Astrocyte (in vitro differentiated cells and primary cell): ENCODE measurements at regions not wholly inside any gene's neighbourhood (a gene's known extent, or its start where the extent isn't known, plus 50 kb on each side); places are given as distances from the start of the nearest gene placed in this dataset.

Source experiments
- DNase-seq: peaks from one replicate; pipeline ENCODE4 v3.0.0-alpha.2; 2010; ENCODE audit warnings: low read depth
- FAIRE-seq: peaks from 2 replicates; lab custom pipeline; 2011; peaks lifted over from hg19 to GRCh38; lab: Jason Lieb, UNC
- H2AFZ ChIP-seq: 2 replicates; pipeline ENCODE4 v1.6.0; 2012; ENCODE audit warnings: low read depth, low read length, inconsistent platforms
- H3K27ac ChIP-seq: 2 replicates; pipeline ENCODE4 v1.5.1; 2011; ENCODE audit warnings: low read depth, low read length, inconsistent platforms
- H3K27me3 ChIP-seq: 2 replicates; pipeline ENCODE4 v1.6.0; 2011; ENCODE audit warnings: low read length, inconsistent platforms; ENCODE audit not compliant: insufficient read depth
- H3K36me3 ChIP-seq: 2 replicates; pipeline ENCODE4 v1.5.1; 2011; ENCODE audit warnings: low read length, inconsistent platforms; ENCODE audit not compliant: insufficient read depth
- H3K4me1 ChIP-seq: 2 replicates; pipeline ENCODE4 v1.5.1; 2011; ENCODE audit warnings: low read length, inconsistent platforms; ENCODE audit not compliant: insufficient read depth
- H3K4me2 ChIP-seq: 2 replicates; pipeline ENCODE4 v1.6.0; 2012; ENCODE audit warnings: low read length, inconsistent platforms
- H3K4me3 ChIP-seq: 2 replicates; pipeline ENCODE4 v1.5.1; 2011; ENCODE audit warnings: low read depth, mild to moderate bottlenecking, low read length, inconsistent platforms; ENCODE audit not compliant: insufficient read depth
- H3K79me2 ChIP-seq: 2 replicates; pipeline ENCODE4 v1.6.0; 2012; ENCODE audit warnings: mild to moderate bottlenecking, low read length, inconsistent platforms; ENCODE audit not compliant: insufficient read depth
- H3K9ac ChIP-seq: 2 replicates; pipeline ENCODE4 v1.6.0; 2012; ENCODE audit warnings: mild to moderate bottlenecking, low read length, inconsistent platforms
- H3K9me3 ChIP-seq: 2 replicates; pipeline ENCODE4 v1.5.1; 2012; ENCODE audit warnings: low read depth, mild to moderate bottlenecking, low read length, inconsistent platforms; ENCODE audit not compliant: insufficient read depth
- H4K20me1 ChIP-seq: 2 replicates; pipeline ENCODE4 v1.6.0; 2012; ENCODE audit warnings: low read length, inconsistent platforms; ENCODE audit not compliant: insufficient read depth
- H3K27ac Mint-ChIP-seq: one replicate; pipeline ENCODE4 v1.8.0; 2021; ENCODE audit warnings: mild to moderate bottlenecking, mixed read lengths; ENCODE audit not compliant: unreplicated experiment
- H3K27me3 Mint-ChIP-seq: one replicate; pipeline ENCODE4 v1.8.0; 2021; ENCODE audit warnings: low read depth, mixed read lengths; ENCODE audit not compliant: unreplicated experiment
- H3K36me3 Mint-ChIP-seq: one replicate; pipeline ENCODE4 v1.8.0; 2021; ENCODE audit warnings: low read depth, mixed read lengths; ENCODE audit not compliant: unreplicated experiment
- H3K4me1 Mint-ChIP-seq: one replicate; pipeline ENCODE4 v1.8.0; 2021; ENCODE audit warnings: low read depth, mixed read lengths; ENCODE audit not compliant: unreplicated experiment
- H3K4me3 Mint-ChIP-seq: one replicate; pipeline ENCODE4 v1.8.0; 2021; ENCODE audit warnings: mild to moderate bottlenecking, moderate library complexity, mixed read lengths; ENCODE audit not compliant: unreplicated experiment
- H3K9me3 Mint-ChIP-seq: one replicate; pipeline ENCODE4 v1.8.0; 2021; ENCODE audit warnings: mild to moderate bottlenecking, mixed read lengths; ENCODE audit not compliant: unreplicated experiment
- EZH2 ChIP-seq: IDR thresholded peaks from 2 replicates; pipeline ENCODE4 v1.6.1; 2012; ENCODE audit warnings: mild to moderate bottlenecking, low read length, inconsistent platforms; ENCODE audit not compliant: insufficient read depth
- TF ChIP-seq, protein P1 (sequence below): IDR thresholded peaks from 2 replicates; pipeline ENCODE4 v1.5.1; 2011; ENCODE audit warnings: low read depth, mild to moderate bottlenecking, inconsistent platforms, low read length, moderate library complexity; ENCODE audit not compliant: insufficient read depth

- H3K79me2 ChIP-seq = no peaks in the 10 kb centered on the region
- no peak overlapping the region for H3K9ac ChIP-seq
- no peaks in the 10 kb centered on the region for H3K36me3 Mint-ChIP-seq
- no peaks in the 10 kb centered on the region for H3K9me3 ChIP-seq
- peaks cover 16% of the 10 kb centered on the region for H3K4me1 ChIP-seq
- H3K4me3 Mint-ChIP-seq = no peak overlapping the region
- no peak for TF ChIP-seq EZH2
- TF ChIP-seq, protein P1, sequence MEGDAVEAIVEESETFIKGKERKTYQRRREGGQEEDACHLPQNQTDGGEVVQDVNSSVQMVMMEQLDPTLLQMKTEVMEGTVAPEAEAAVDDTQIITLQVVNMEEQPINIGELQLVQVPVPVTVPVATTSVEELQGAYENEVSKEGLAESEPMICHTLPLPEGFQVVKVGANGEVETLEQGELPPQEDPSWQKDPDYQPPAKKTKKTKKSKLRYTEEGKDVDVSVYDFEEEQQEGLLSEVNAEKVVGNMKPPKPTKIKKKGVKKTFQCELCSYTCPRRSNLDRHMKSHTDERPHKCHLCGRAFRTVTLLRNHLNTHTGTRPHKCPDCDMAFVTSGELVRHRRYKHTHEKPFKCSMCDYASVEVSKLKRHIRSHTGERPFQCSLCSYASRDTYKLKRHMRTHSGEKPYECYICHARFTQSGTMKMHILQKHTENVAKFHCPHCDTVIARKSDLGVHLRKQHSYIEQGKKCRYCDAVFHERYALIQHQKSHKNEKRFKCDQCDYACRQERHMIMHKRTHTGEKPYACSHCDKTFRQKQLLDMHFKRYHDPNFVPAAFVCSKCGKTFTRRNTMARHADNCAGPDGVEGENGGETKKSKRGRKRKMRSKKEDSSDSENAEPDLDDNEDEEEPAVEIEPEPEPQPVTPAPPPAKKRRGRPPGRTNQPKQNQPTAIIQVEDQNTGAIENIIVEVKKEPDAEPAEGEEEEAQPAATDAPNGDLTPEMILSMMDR = no peak
- H3K4me2 ChIP-seq = no peak overlapping the region
- no peaks in the 10 kb centered on the region for H3K36me3 ChIP-seq
- no peaks in the 10 kb centered on the region for H3K9me3 Mint-ChIP-seq
- peaks cover 1% of the 10 kb centered on the region for H3K4me1 Mint-ChIP-seq
- H3K27me3 Mint-ChIP-seq = peaks cover 21% of the 10 kb centered on the region
- FAIRE-seq (no peak), DNase-seq (no peak)
- no peak overlapping the region for H3K4me3 ChIP-seq
- H2AFZ ChIP-seq = no peak overlapping the region
- no peaks in the 10 kb centered on the region for H4K20me1 ChIP-seq
- H3K27ac ChIP-seq = no peak overlapping the region
- H3K27me3 ChIP-seq = no peaks in the 10 kb centered on the region
- H3K27ac Mint-ChIP-seq = no peak overlapping the region
Observed at GRCh38 chr5:173792781-173793547, 95.2 kb upstream of the CPEB4 start.

GRCh38 chr5:173793648-173794548 lies 94.3 kb upstream of the CPEB4 start:
- H3K9me3 ChIP-seq = no peaks in the 10 kb centered on the region
- no peak overlapping the region for H3K27ac Mint-ChIP-seq
- H3K27me3 ChIP-seq = no peaks in the 10 kb centered on the region
- H3K27ac ChIP-seq = no peak overlapping the region
- DNase-seq (no peak), FAIRE-seq (no peak)
- no peak overlapping the region for H3K9ac ChIP-seq
- no peaks in the 10 kb centered on the region for H4K20me1 ChIP-seq
- H3K4me3 Mint-ChIP-seq = no peak overlapping the region
- H3K4me1 Mint-ChIP-seq = peaks cover 1% of the 10 kb centered on the region
- H3K4me3 ChIP-seq = no peak overlapping the region
- H3K4me2 ChIP-seq = no peak overlapping the region
- no peaks in the 10 kb centered on the region for H3K36me3 ChIP-seq
- H3K36me3 Mint-ChIP-seq = no peaks in the 10 kb centered on the region
- TF ChIP-seq, protein P1 = no peak
- TF ChIP-seq EZH2 = no peak
- H2AFZ ChIP-seq = no peak overlapping the region
- peaks cover 8% of the 10 kb centered on the region for H3K4me1 ChIP-seq
- no peaks in the 10 kb centered on the region for H3K79me2 ChIP-seq
- no peaks in the 10 kb centered on the region for H3K9me3 Mint-ChIP-seq
- H3K27me3 Mint-ChIP-seq = peaks cover 25% of the 10 kb centered on the region
